NB4 (cell line): ENCODE measurements at regions not wholly inside any gene's neighbourhood (a gene's known extent, or its start where the extent isn't known, plus 50 kb on each side); places are given as distances from the start of the nearest gene placed in this dataset.

Experiments used
- POLR2A ChIP-seq: IDR thresholded peaks from 2 replicates; pipeline ENCODE4 v1.6.1; 2011; ENCODE audit warnings: mild to moderate bottlenecking; ENCODE audit not compliant: insufficient read length; ENCODE audit errors: extremely low read depth
- TF ChIP-seq, protein P1 (sequence below): IDR thresholded peaks from one replicate; pipeline ENCODE4 v1.5.1; 2012; ENCODE audit warnings: low read depth, low read length

- TF ChIP-seq, protein P1, sequence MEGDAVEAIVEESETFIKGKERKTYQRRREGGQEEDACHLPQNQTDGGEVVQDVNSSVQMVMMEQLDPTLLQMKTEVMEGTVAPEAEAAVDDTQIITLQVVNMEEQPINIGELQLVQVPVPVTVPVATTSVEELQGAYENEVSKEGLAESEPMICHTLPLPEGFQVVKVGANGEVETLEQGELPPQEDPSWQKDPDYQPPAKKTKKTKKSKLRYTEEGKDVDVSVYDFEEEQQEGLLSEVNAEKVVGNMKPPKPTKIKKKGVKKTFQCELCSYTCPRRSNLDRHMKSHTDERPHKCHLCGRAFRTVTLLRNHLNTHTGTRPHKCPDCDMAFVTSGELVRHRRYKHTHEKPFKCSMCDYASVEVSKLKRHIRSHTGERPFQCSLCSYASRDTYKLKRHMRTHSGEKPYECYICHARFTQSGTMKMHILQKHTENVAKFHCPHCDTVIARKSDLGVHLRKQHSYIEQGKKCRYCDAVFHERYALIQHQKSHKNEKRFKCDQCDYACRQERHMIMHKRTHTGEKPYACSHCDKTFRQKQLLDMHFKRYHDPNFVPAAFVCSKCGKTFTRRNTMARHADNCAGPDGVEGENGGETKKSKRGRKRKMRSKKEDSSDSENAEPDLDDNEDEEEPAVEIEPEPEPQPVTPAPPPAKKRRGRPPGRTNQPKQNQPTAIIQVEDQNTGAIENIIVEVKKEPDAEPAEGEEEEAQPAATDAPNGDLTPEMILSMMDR, result no peak
- TF ChIP-seq POLR2A, result no peak
These were observed 326.5 kb upstream of the ZNF717 start for GRCh38 chr3:76111808-76112207.
